Breast epithelium (tissue), 4 donors: ENCODE measurements at regions not wholly inside any gene's neighbourhood (a gene's known extent, or its start where the extent isn't known, plus 50 kb on each side); places are given as distances from the start of the nearest gene placed in this dataset.
A peak's percentile ranks its signal among the peaks of the same experiment; 100 is the strongest.

ENCODE experiments used
- DNase-seq, 2 donors: peaks; one replicate each; pipeline ENCODE4 v3.0.0-alpha.2; 2019; ENCODE audit warnings: low spot score in 2 of 2
- H3K27ac ChIP-seq, 2 donors: fragments of 200-600 bp; sonication (generic) in 1 of 2; one replicate each; pipeline ENCODE4 v1.5.1; 2016 to 2019; ENCODE audit warnings: mild to moderate bottlenecking in 1 of 2
- H3K27me3 ChIP-seq, 2 donors: fragments of 200-600 bp; sonication (generic) in 1 of 2; one replicate each; pipeline versions ENCODE4 v1.5.1 to v1.6.0; 2017 to 2019; ENCODE audit warnings: control low read depth in 1 of 2, mild to moderate bottlenecking in 1 of 2
- H3K36me3 ChIP-seq: fragments of 200-600 bp; one replicate; pipeline ENCODE4 v1.5.1; 2019
- H3K4me1 ChIP-seq, 2 donors: fragments of 200-600 bp; sonication (generic); one replicate each; pipeline ENCODE4 v1.5.1; 2016 to 2019; ENCODE audit warnings: control low read depth in 1 of 2
- H3K4me3 ChIP-seq, 3 donors: fragments of 200-600 bp; sonication (generic); 1 replicate in 2 of 3; 2 replicates in 1 of 3; pipeline ENCODE4 v1.5.1; 2016 to 2019; ENCODE audit warnings: mild to moderate bottlenecking in 3 of 3, moderate library complexity in 2 of 3
- H3K9me3 ChIP-seq, 2 donors: fragments of 200-600 bp; sonication (generic) in 1 of 2; one replicate each; pipeline ENCODE4 v1.5.1; 2016 to 2019; ENCODE audit warnings: control low read depth in 1 of 2
- CTCF ChIP-seq, 3 donors: fragments of 450-650 bp; IDR thresholded peaks; one replicate each; pipeline ENCODE4 v1.5.1; 2016 to 2017; ENCODE audit warnings: antibody characterized with exemption in 3 of 3, mild to moderate bottlenecking in 3 of 3, moderate library complexity in 3 of 3
- POLR2A ChIP-seq: fragments of 450-650 bp; IDR thresholded peaks from one replicate; pipeline ENCODE4 v1.6.1; 2016; ENCODE audit warnings: antibody characterized with exemption, mild to moderate bottlenecking, moderate library complexity
- POLR2AphosphoS5 ChIP-seq, 3 donors: sonication (generic); formaldehyde crosslinking; IDR thresholded peaks; one replicate each; pipeline ENCODE4 v1.6.1; 2017; ENCODE audit warnings: antibody characterized with exemption in 3 of 3
- intact Hi-C: fragments of 100-400 bp; cut with DNase I; formaldehyde crosslinking; loops from one replicate; pipeline ENCODE4 v1.15.1; 2023; ENCODE audit warnings: low total_unique reads

DNA sequence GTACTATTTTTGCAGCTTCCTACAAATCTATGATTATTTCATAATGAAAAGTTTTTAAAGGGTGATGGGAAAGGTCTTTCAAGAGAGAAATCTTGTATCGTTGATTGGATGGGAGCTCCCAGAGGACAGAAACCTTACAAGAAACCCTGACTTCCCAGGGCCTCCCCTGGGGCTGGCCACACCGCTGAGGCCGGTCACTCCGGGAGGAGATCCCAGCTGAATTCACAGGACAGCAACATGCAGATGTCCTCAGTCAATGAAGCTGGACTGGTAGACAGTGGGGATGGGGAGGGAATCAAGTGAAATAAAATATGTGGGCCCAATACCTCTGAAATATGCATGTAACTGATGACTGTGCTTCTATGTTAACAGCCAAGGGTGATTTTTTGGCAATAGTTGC lies 135.6 kb downstream of the TFCP2L1 start:
- intact Hi-C loops, result no loop called here

GRCh38 chr2:121150126-121150525 lies 134.9 kb downstream of the TFCP2L1 start:
- no peak for DNase-seq
- intact Hi-C loops, result no loop called here
- H3K27ac ChIP-seq, result no peak overlapping the region

More for the DNA sequence above, 135.6 kb downstream of the TFCP2L1 start:
- Histone ChIP-seq H3K36me3 (no peaks in the 10 kb centered on the region), H3K27ac (no peak overlapping the region), H3K4me3 (no peak overlapping the region), H3K4me1 (no peaks in the 10 kb centered on the region), H3K27me3 (no peaks in the 10 kb centered on the region), H3K9me3 (no peaks in the 10 kb centered on the region)
- TF ChIP-seq POLR2A, result no peak
- DNase-seq, result no peak

DNA sequence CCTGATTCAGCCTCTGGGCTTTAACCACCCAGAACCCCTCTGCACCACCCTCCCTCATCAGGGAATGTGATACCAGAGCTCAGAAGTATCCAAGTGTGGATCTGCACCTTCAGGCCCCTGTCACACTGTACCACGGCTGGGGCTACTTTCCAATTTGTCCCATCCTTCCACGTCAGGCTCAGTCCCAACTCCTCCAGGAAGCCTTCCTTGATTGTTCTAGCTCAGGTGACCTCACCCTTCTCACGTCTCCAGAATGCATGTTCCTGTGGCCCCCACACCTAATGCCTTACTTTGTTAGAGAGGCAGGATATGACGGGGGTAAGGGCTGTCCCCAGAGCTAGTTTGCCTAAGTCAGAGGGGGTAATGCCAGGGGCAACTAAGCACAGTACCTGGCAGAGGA lies 134.3 kb downstream of the TFCP2L1 start:
- intact Hi-C loops, result no loop called here
- Histone ChIP-seq H3K9me3 (no peaks in the 10 kb centered on the region), H3K4me1 (no peaks in the 10 kb centered on the region), H3K4me3 (no peak overlapping the region), H3K27ac (no peak overlapping the region), H3K27me3 (no peaks in the 10 kb centered on the region), H3K36me3 (no peaks in the 10 kb centered on the region)
- no peak for DNase-seq
- TF ChIP-seq POLR2A (no peak), POLR2AphosphoS5 (IDR thresholded peaks at IDR 0.05) (no peak), CTCF (IDR thresholded peaks at IDR 0.05) (no peak)

More at GRCh38 chr2:121150126-121150525, 134.9 kb downstream of the TFCP2L1 start:
- H3K36me3 ChIP-seq, result no peaks in the 10 kb centered on the region
- no peak overlapping the region for H3K4me3 ChIP-seq
- H3K9me3 ChIP-seq, result no peaks in the 10 kb centered on the region
- H3K4me1 ChIP-seq, result no peaks in the 10 kb centered on the region
- no peak for TF ChIP-seq CTCF (IDR thresholded peaks at IDR 0.05)
- no peak for TF ChIP-seq POLR2AphosphoS5 (IDR thresholded peaks at IDR 0.05)
- TF ChIP-seq POLR2A, result no peak
- no peaks in the 10 kb centered on the region for H3K27me3 ChIP-seq

DNA sequence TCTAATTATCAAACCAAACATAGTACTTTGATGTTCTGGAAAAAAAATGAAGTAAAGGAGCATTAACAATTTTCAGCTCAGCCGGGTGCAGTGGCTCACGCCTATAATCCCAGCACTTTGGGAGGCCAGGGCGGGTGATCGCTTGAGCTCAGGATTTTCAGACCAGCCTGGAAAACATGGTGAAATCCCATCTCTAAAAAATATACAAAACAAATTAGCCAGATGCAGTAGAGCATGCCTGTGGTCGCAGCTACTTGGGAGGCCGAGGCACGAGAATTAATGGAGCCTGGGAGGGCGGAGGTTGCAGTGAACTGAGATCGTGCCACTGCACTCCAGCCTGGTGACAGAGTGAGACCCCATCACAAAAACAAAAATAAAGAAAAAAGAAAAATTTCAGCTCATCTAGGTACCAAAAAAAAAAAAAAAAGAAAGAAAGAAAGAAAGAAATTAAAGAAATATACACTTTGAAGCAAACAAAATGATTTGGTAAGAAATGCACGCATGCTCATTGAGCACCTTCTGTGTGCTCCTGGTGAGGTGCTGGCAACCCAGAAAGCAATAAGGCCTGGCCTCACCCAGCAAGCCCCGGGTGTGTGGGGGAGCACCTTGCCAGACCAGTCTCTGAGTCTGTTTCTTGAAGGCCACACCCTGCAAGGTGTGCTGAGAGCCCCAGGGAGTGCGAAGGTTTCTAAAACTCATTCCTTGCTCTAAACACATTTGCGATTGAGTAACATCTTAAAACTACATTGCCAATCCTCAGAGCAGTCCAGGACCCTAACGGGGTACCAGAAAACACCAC lies 133.5 kb downstream of the TFCP2L1 start:
- peak overlapping the region in 1 of 2 donors; percentile 68 for H3K27ac ChIP-seq
- TF ChIP-seq POLR2A, result no peak
- TF ChIP-seq CTCF (IDR thresholded peaks at IDR 0.05), result no peak
- TF ChIP-seq POLR2AphosphoS5 (IDR thresholded peaks at IDR 0.05), result peak in 1 of 3 donors; percentile 40
- intact Hi-C loops, result no loop called here

DNA sequence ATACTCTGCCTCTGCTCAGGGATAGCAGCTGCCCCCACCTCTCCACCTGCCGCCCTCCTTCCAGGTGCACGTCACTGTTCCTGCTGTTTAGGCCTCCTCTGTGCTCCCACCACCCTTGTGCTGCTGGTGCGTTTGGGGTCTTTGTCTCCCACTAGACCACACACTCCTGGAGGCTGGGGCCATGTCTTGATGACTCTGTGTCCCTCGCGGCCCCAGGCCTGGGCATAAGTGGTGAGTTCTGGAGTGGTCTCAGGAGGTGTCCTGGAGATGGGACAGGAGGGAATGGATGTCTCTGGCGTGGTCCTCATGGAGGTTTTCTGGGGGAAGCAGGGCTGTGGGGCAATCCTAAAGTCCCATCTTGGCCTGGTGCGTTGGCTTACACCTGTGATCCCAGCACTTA lies 132.1 kb downstream of the TFCP2L1 start:
- H3K4me3 ChIP-seq, result no peak overlapping the region
- H3K27me3 ChIP-seq, result no peaks in the 10 kb centered on the region
- peaks cover 7 to 10% of the 10 kb centered on the region in 2 donors for H3K9me3 ChIP-seq
- TF ChIP-seq POLR2A (no peak), CTCF (IDR thresholded peaks at IDR 0.05) (no peak), POLR2AphosphoS5 (IDR thresholded peaks at IDR 0.05) (no peak)
- no peaks in the 10 kb centered on the region for H3K4me1 ChIP-seq
- intact Hi-C loops, result no loop called here
- no peak overlapping the region for H3K27ac ChIP-seq
- no peak for DNase-seq
- H3K36me3 ChIP-seq, result no peaks in the 10 kb centered on the region

More for the DNA sequence above, 133.5 kb downstream of the TFCP2L1 start:
- no peaks in the 10 kb centered on the region for H3K4me1 ChIP-seq
- H3K9me3 ChIP-seq, result no peaks in the 10 kb centered on the region
- DNase-seq, result peak; percentile 65 to 84
- H3K4me3 ChIP-seq, result no peak overlapping the region
- H3K27me3 ChIP-seq, result no peaks in the 10 kb centered on the region
- no peaks in the 10 kb centered on the region for H3K36me3 ChIP-seq
